Omental fat pad (tissue), 3 donors: ENCODE measurements at regions not wholly inside any gene's neighbourhood (a gene's known extent, or its start where the extent isn't known, plus 50 kb on each side); places are given as distances from the start of the nearest gene placed in this dataset.

ENCODE experiments used
- ATAC-seq: fragments of 150-250 bp; one replicate; pipeline ENCODE4 v1.9.1; 2016; ENCODE audit warnings: mild to moderate bottlenecking, moderate library complexity; ENCODE audit not compliant: low FRiP score
- DNase-seq: peaks from one replicate; pipeline ENCODE4 v3.0.0-alpha.2; 2019; ENCODE audit warnings: low spot score
- CTCF ChIP-seq, 3 donors: fragments of 450-650 bp; IDR thresholded peaks; one replicate each; pipeline ENCODE4 v1.5.1; 2016 to 2017; ENCODE audit warnings: antibody characterized with exemption in 3 of 3, mild to moderate bottlenecking in 3 of 3, moderate library complexity in 2 of 3

GRCh38 chr3:88957711-88958439, 149.5 kb upstream of the EPHA3 start:
- TF ChIP-seq CTCF (IDR thresholded peaks at IDR 0.05) = no peak
- no peak for ATAC-seq
- no peak for DNase-seq

DNA sequence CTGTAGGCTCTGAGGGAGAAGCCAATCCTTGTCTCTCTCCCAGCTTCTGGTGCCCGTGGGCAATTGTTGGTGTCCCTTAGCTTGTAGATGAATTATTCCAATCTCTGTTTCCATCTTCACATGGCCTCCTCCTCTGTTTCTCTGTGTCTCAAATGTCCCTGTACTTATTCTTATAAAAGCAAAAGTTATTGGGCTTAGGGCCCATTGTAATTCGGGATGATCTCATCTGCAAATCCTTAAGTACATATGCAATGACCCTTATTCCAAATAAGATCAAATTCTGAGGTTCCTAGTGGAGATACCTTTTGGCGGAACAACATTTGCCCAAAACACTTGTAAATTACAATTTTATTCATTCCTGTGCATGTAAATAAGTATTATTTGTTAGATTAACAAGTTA, 147.4 kb upstream of the EPHA3 start:
- TF ChIP-seq CTCF (IDR thresholded peaks at IDR 0.05) = no peak
- DNase-seq = no peak
- ATAC-seq = no peak

DNA sequence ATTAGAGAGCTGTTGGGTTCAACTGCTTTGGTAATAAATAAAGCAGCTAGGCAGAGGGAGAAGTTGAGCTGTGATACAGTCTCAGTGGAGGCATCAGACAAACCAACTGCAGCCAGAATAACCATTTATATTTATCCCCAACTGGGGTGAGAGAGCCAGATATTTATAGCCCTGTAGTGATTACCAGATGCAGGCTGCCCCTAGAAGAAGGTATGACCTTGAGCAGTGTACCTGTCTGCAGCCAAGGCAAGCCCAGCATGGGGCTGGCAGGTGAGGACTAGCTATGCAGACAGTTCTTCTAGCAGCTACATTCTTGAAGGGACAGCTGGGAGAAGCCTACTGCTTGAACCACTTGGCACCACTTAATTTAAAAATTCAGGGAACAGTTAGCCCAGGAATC, 144.4 kb upstream of the EPHA3 start:
- DNase-seq (no peak), ATAC-seq (no peak)
- no peak for TF ChIP-seq CTCF (IDR thresholded peaks at IDR 0.05)

DNA sequence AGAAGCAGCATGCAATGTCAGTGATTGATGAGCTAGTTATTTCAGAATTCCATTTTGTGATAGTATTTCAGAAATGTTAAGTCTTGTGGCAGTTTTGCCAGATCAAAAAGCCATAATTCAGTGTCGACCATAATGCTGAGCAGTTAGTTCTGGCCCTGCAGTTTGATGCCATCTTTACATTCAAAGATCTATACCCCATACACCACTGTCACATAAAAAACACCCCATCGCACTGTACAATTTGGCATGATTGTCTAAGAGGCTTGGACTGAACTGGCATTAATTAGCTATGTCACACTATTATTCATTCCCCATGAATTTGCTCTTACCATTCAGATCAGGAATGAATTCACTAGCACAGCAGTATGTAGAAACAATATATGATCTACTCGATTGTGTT, 127.7 kb upstream of the EPHA3 start:
- no peak for DNase-seq
- no peak for ATAC-seq
- no peak for TF ChIP-seq CTCF (IDR thresholded peaks at IDR 0.05)

- no peak for TF ChIP-seq CTCF (IDR thresholded peaks at IDR 0.05)
- DNase-seq (no peak), ATAC-seq (no peak)
Measured at GRCh38 chr3:88983458-88983857, 124.0 kb upstream of the EPHA3 start.

- no peak for TF ChIP-seq CTCF (IDR thresholded peaks at IDR 0.05)
- DNase-seq = no peak
Measured at GRCh38 chr3:88984256-88984655, 123.2 kb upstream of the EPHA3 start.

GRCh38 chr3:88984832-88985231, 122.6 kb upstream of the EPHA3 start:
- no peak for TF ChIP-seq CTCF (IDR thresholded peaks at IDR 0.05)
- DNase-seq (no peak), ATAC-seq (no peak)

More at GRCh38 chr3:88984256-88984655, 123.2 kb upstream of the EPHA3 start:
- no peak for ATAC-seq
